GM13977 (cell line): ENCODE measurements at regions not wholly inside any gene's neighbourhood (a gene's known extent, or its start where the extent isn't known, plus 50 kb on each side); places are given as distances from the start of the nearest gene placed in this dataset.

Experiments
- DNase-seq: peaks from one replicate; pipeline ENCODE4 v3.0.0; 2012; ENCODE audit warnings: low spot score
- in situ Hi-C: fragments of 300-500 bp; cut with MboI; formaldehyde crosslinking; loops from one replicate; pipeline ENCODE4 v1.12.0; 2022; ENCODE audit warnings: low sequenced_read_pairs, low pct_unique_long_range_greater_than_20kb, mixed read lengths, inconsistent platforms; ENCODE audit not compliant: unreplicated experiment
- TF ChIP-seq, protein P1 (sequence below): IDR thresholded peaks from 2 replicates; pipeline ENCODE4 v1.5.1; 2012; ENCODE audit warnings: mild to moderate bottlenecking, control low read depth; ENCODE audit not compliant: insufficient read depth; ENCODE audit errors: extremely low read depth, missing control alignments

GRCh38 chr12:3398196-3398789, 92.7 kb upstream of the PRMT8 start:
- in situ Hi-C loops = no loop called here
- TF ChIP-seq, protein P1, sequence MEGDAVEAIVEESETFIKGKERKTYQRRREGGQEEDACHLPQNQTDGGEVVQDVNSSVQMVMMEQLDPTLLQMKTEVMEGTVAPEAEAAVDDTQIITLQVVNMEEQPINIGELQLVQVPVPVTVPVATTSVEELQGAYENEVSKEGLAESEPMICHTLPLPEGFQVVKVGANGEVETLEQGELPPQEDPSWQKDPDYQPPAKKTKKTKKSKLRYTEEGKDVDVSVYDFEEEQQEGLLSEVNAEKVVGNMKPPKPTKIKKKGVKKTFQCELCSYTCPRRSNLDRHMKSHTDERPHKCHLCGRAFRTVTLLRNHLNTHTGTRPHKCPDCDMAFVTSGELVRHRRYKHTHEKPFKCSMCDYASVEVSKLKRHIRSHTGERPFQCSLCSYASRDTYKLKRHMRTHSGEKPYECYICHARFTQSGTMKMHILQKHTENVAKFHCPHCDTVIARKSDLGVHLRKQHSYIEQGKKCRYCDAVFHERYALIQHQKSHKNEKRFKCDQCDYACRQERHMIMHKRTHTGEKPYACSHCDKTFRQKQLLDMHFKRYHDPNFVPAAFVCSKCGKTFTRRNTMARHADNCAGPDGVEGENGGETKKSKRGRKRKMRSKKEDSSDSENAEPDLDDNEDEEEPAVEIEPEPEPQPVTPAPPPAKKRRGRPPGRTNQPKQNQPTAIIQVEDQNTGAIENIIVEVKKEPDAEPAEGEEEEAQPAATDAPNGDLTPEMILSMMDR = no peak
- DNase-seq = peak; percentile 71

- TF ChIP-seq, protein P1 = no peak
These were observed 85.2 kb upstream of the PRMT8 start for GRCh38 chr12:3405821-3406220.

GRCh38 chr12:3407723-3408122, 83.3 kb upstream of the PRMT8 start:
- no peak for DNase-seq
- TF ChIP-seq, protein P1 = no peak
- in situ Hi-C loops = no loop called here

More at GRCh38 chr12:3405821-3406220, 85.2 kb upstream of the PRMT8 start:
- in situ Hi-C loops = no loop called here
- no peak for DNase-seq

DNA sequence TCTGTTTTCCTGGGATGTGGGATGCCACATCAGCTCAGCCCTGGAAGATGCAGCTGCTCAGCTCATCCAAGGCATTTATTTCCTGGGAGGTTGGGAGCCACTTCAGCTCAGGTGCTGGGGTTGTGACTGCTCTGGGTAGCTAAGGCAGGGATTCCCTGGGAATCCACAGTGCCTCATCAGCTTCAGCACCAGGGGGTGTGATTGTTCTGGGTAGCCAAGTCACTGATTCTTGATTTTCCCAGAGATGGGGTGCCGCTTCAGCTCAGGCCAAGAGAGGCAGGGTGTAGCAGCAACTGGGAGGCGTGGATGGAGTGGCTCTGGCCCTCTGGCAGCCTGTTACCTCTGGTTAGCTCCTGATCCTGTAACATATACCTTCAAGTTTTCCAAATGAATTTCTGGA, 81.3 kb upstream of the PRMT8 start:
- TF ChIP-seq, protein P1 = no peak
- DNase-seq = no peak
- in situ Hi-C loops = no loop called here

- DNase-seq = no peak
- TF ChIP-seq, protein P1 = no peak
- in situ Hi-C loops = no loop called here
These were observed 74.8 kb upstream of the PRMT8 start for GRCh38 chr12:3416159-3416558.

GRCh38 chr12:3416670-3417069, 74.3 kb upstream of the PRMT8 start:
- no peak for DNase-seq
- in situ Hi-C loops = no loop called here
- TF ChIP-seq, protein P1 = no peak
